ENCODE measurements at regions not wholly inside any gene's neighbourhood (a gene's known extent, or its start where the extent isn't known, plus 50 kb on each side); places are given as distances from the start of the nearest gene placed in this dataset.
"Not testable (repeated sequence)": the region's sequence is repeated elsewhere in the genome, so short reads cannot be mapped to it uniquely, and the experiment has no call there.

GRCh38 chr1:232344791-232345399, 285.0 kb downstream of the SIPA1L2 start:
- no peak overlapping the region for H2AFZ ChIP-seq (ENCODE audit: low read depth, low read length)
- H4K20me1 ChIP-seq (replicated peaks; ENCODE audit: control insufficient read depth, extremely low read depth, insufficient read depth, low read length) = no peaks in the 10 kb centered on the region
- no peak overlapping the region for H3K4me3 ChIP-seq (replicated peaks in 1 of 3; ENCODE audit: insufficient read depth in 1 of 3, low read depth in 1 of 3, low read length in 3 of 3)
- dilution Hi-C loops (cut with MboI; ENCODE audit: extremely low pct_ligation_motif_present, low sequenced_read_pairs) = no loop called here
- no peak overlapping the region for H3K4me2 ChIP-seq (ENCODE audit: insufficient read depth, low read length)
- ChIA-PET CTCF (no interaction called here), POLR2A (no interaction called here)
- TF ChIP-seq GATA2 (IDR thresholded peaks at IDR 0.05; ENCODE audit: insufficient read depth, insufficient read length, low read depth, low read length) (no peak), EZH2 (IDR thresholded peaks at IDR 0.05; ENCODE audit: borderline replicate concordance, low read depth, low read length, severe bottlenecking) (no peak)
- no peaks in the 10 kb centered on the region for H3K9me1 ChIP-seq (replicated peaks; ENCODE audit: control insufficient read depth, extremely low read depth, insufficient read depth, low read length)
- BruUV-seq (replicated peaks) = no TSS peak
- no peak for DNase-seq (ENCODE audit: low read depth, low spot score)
- no peaks in the 10 kb centered on the region for H3K27me3 ChIP-seq (ENCODE audit: control insufficient read depth in 2 of 2, insufficient read depth in 2 of 2, low read length in 2 of 2)
- no peaks in the 10 kb centered on the region for H3K9me3 ChIP-seq (replicated peaks; ENCODE audit: control insufficient read depth, insufficient read depth, low read length)
- no peak overlapping the region for H3K9ac ChIP-seq (replicated peaks; ENCODE audit: extremely low read depth, insufficient read depth, low read length)
- FAIRE-seq = no peak
- intact Hi-C loops (cut with micrococcal nuclease) = no loop called here
- H3K4me1 ChIP-seq (ENCODE audit: control insufficient read depth, extremely low read depth, insufficient read depth, low read length) = no peaks in the 10 kb centered on the region
- no peak overlapping the region for H3K27ac ChIP-seq (ENCODE audit: insufficient read depth, low read depth, low read length)
- no peaks in the 10 kb centered on the region for H3K36me3 ChIP-seq (ENCODE audit: control insufficient read depth in 2 of 2, extremely low read depth in 1 of 2, insufficient read depth in 2 of 2, low read length in 2 of 2)
- H3K79me2 ChIP-seq (ENCODE audit: control insufficient read depth, insufficient read depth, low read length) = no peaks in the 10 kb centered on the region

GRCh38 chr1:232344186-232344585, 285.7 kb downstream of the SIPA1L2 start:
- H3K27ac ChIP-seq (ENCODE audit: insufficient read depth, low read depth, low read length); H3K27me3 ChIP-seq (ENCODE audit: control insufficient read depth in 2 of 2, insufficient read depth in 2 of 2, low read length in 2 of 2); H3K4me1 ChIP-seq (ENCODE audit: control insufficient read depth, extremely low read depth, insufficient read depth, low read length); CTCF ChIA-PET; FAIRE-seq; H3K79me2 ChIP-seq (ENCODE audit: control insufficient read depth, insufficient read depth, low read length); H2AFZ ChIP-seq (ENCODE audit: low read depth, low read length); intact Hi-C loops (cut with micrococcal nuclease); H3K4me3 ChIP-seq (replicated peaks in 1 of 3; ENCODE audit: insufficient read depth in 1 of 3, low read depth in 1 of 3, low read length in 3 of 3); H3K36me3 ChIP-seq (ENCODE audit: control insufficient read depth in 2 of 2, extremely low read depth in 1 of 2, insufficient read depth in 2 of 2, low read length in 2 of 2); H3K9me3 ChIP-seq (replicated peaks; ENCODE audit: control insufficient read depth, insufficient read depth, low read length); H3K4me2 ChIP-seq (ENCODE audit: insufficient read depth, low read length); H4K20me1 ChIP-seq (replicated peaks; ENCODE audit: control insufficient read depth, extremely low read depth, insufficient read depth, low read length); dilution Hi-C loops (cut with MboI; ENCODE audit: extremely low pct_ligation_motif_present, low sequenced_read_pairs); H3K9me1 ChIP-seq (replicated peaks; ENCODE audit: control insufficient read depth, extremely low read depth, insufficient read depth, low read length); POLR2A ChIA-PET; BruUV-seq (replicated peaks); H3K9ac ChIP-seq (replicated peaks; ENCODE audit: extremely low read depth, insufficient read depth, low read length); DNase-seq (ENCODE audit: low read depth, low spot score): not testable (repeated sequence)

Measured in endothelial cell of umbilical vein (primary cell).